GM12878 (cell line): ENCODE measurements at regions not wholly inside any gene's neighbourhood (a gene's known extent, or its start where the extent isn't known, plus 50 kb on each side); places are given as distances from the start of the nearest gene placed in this dataset.

Experiments
- ATAC-seq: fragments of 200-7000 bp; cut with Tn5 transposase; 3 replicates; pipeline ENCODE4 v1.9.1; 2020; ENCODE audit warnings: mild to moderate bottlenecking, moderate library complexity
- BruUV-seq: library from RNA; stranded (reverse); fragments of 400-500 nt; replicated peaks from 2 replicates; lab custom pipeline; 2021; lab: Mats Ljungman, UMichigan
- CTCF ChIA-PET: fragments of 300-600 bp; sonication (Branson Sonifier 250); formaldehyde crosslinking; extraction: SDS; loops from one replicate; lab custom pipeline; 2021; ENCODE audit warnings: inconsistent platforms; lab: Yijun Ruan, JAX
- POLR2A ChIA-PET: fragments of 350-600 bp; formaldehyde crosslinking; extraction: SDS; loops from one replicate; lab custom pipeline; 2021; ENCODE audit warnings: inconsistent platforms; lab: Charles Lee
- RAD21 ChIA-PET: fragments of 300-600 bp; sonication (Branson Sonifier 250); formaldehyde crosslinking; loops from one replicate; lab custom pipeline; 2023; ENCODE audit warnings: antibody characterized with exemption; ENCODE audit not compliant: unreplicated experiment; lab: Charles Lee
- SMC1A ChIA-PET: fragments of 300-600 bp; sonication (Branson Sonifier 250); formaldehyde crosslinking; loops from one replicate; lab custom pipeline; 2023; ENCODE audit not compliant: unreplicated experiment, uncharacterized antibody; lab: Charles Lee
- DNase-seq: peaks from one replicate; pipeline ENCODE4 v3.0.0-alpha.2; 2011; ENCODE audit warnings: low read depth, low spot score
- FAIRE-seq: peaks from 3 replicates; lab custom pipeline; 2011; peaks lifted over from hg19 to GRCh38; lab: Jason Lieb, UNC
- H2AFZ ChIP-seq: 2 replicates; pipeline ENCODE4 v1.6.0; 2011; ENCODE audit warnings: low read depth, low read length, control low read depth; ENCODE audit not compliant: control insufficient read depth
- H3K27ac ChIP-seq: 2 replicates; pipeline ENCODE4 v1.5.1; 2011; ENCODE audit warnings: control low read depth; ENCODE audit not compliant: control insufficient read depth, insufficient read depth
- H3K27me3 ChIP-seq, 2 experiments: replicated peaks in 1 of 2; 2 replicates each; pipeline versions ENCODE4 v1.6.0 to v1.6.1; 2011; ENCODE audit warnings: low read length in 1 of 2; ENCODE audit not compliant: control insufficient read depth in 2 of 2, insufficient read depth in 2 of 2
- H3K36me3 ChIP-seq, 2 experiments: 2 replicates each; pipeline ENCODE4 v1.5.1; 2011; ENCODE audit warnings: low read length in 1 of 2; ENCODE audit not compliant: control insufficient read depth in 2 of 2, insufficient read depth in 2 of 2
- H3K4me1 ChIP-seq: 2 replicates; pipeline ENCODE4 v1.6.1; 2011; ENCODE audit warnings: mild to moderate bottlenecking, low read length, moderate library complexity, mixed read lengths; ENCODE audit not compliant: control insufficient read depth, insufficient read depth
- H3K4me2 ChIP-seq: 2 replicates; pipeline ENCODE4 v1.6.0; 2011; ENCODE audit warnings: control low read depth; ENCODE audit not compliant: control insufficient read depth, insufficient read depth
- H3K4me3 ChIP-seq: fragments of 200-600 bp; sonication (generic); 2 replicates; pipeline ENCODE4 v1.5.1; 2016
- H3K79me2 ChIP-seq: 2 replicates; pipeline ENCODE4 v1.6.0; 2011; ENCODE audit warnings: low read length; ENCODE audit not compliant: control insufficient read depth, insufficient read depth
- H3K9ac ChIP-seq: 2 replicates; pipeline ENCODE4 v1.8.0; 2011; ENCODE audit warnings: low read length, control low read depth, mixed read lengths; ENCODE audit not compliant: control insufficient read depth, insufficient read depth
- H3K9me3 ChIP-seq: replicated peaks from 3 replicates; pipeline ENCODE4 v1.5.1; 2011; ENCODE audit warnings: mild to moderate bottlenecking, low read length; ENCODE audit not compliant: control insufficient read depth, insufficient read depth
- H4K20me1 ChIP-seq: 2 replicates; pipeline ENCODE4 v1.6.0; 2011; ENCODE audit not compliant: control insufficient read depth, insufficient read depth
- MEF2A ChIP-seq: IDR thresholded peaks from 2 replicates; pipeline ENCODE4 v1.6.1; 2011; ENCODE audit warnings: low read depth, mild to moderate bottlenecking, low read length, moderate library complexity; ENCODE audit not compliant: insufficient read depth
- PBX3 ChIP-seq: IDR thresholded peaks from 2 replicates; pipeline ENCODE4 v1.6.1; 2011; ENCODE audit warnings: mild to moderate bottlenecking, low read depth, low read length, moderate library complexity; ENCODE audit not compliant: insufficient replicate concordance
- WGBS: methylation state at CpG from one replicate; pipeline ENCODE4 v1.1.6; 2016; ENCODE audit warnings: low lambda C conversion rate; ENCODE audit not compliant: insufficient replicate concordance, insufficient coverage; ENCODE audit errors: missing lambda C conversion rate; 5-methylcytosine and 5-hydroxymethylcytosine counted together
- in situ Hi-C: fragments of 300-500 bp; cut with MboI; formaldehyde crosslinking; loops from 9 replicates; pipeline ENCODE4 v1.14.3; 2018; ENCODE audit warnings: mixed read lengths
- intact Hi-C: fragments of 100-400 bp; cut with micrococcal nuclease; formaldehyde crosslinking; loops from one replicate; pipeline ENCODE4 v1.14.2; 2022; ENCODE audit not compliant: unreplicated experiment
- TF ChIP-seq, protein P1 (sequence below): fragments of 150-350 bp; IDR thresholded peaks from 2 replicates; pipeline ENCODE4 v1.6.1; 2016; ENCODE audit warnings: low read depth, low read length

DNA sequence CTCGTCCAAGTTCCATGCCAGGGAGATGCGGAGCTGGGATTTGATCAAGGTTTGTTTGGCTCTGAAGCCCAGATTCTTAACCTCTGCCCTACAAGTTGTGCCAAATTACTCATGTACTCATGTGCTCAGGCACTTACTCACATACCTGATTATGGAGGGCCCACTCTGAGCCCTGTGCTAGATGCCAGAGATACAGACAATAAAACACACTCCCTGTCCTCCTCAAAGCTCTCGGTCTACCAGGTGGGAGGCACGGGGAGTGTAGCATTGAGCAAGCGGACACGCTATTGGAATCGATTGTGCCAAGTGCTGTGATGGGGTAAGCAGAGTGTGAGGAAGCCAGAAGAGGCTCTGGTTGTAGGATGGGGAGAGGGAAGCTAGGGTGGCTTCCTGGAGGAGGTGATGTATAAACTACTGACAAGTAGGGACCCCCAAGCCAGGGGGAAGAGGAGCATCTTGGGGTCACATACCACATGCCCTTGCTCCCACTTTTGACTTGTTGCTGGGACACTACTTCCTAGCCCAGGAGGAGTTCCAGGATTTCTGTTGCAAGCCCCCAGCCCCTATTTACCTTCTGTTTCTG lies 49.8 kb upstream of the IFNLR1 start:
- ChIA-PET SMC1A (no interaction called here), POLR2A (no interaction called here), CTCF (interaction anchor here (0.9 to 1.1 kb wide), 2 partner anchors 9 to 87 kb away, joined by 3 read pairs; no protein-coding TSS in a partner anchor), RAD21 (no interaction called here)
- no peak overlapping the region for H2AFZ ChIP-seq
- no peak overlapping the region for H3K4me3 ChIP-seq
- H4K20me1 ChIP-seq, result no peaks in the 10 kb centered on the region
- no peak for FAIRE-seq
- ATAC-seq, result no peak
- no peak overlapping the region for H3K27ac ChIP-seq
- no peak for DNase-seq
- H3K79me2 ChIP-seq, result no peaks in the 10 kb centered on the region
- H3K4me2 ChIP-seq, result no peak overlapping the region
- intact Hi-C loops (no loop called here), in situ Hi-C loops (no loop called here)
- H3K9me3 ChIP-seq, result peaks cover 2% of the 10 kb centered on the region; the same call in 2 of the 3 replicates
- no TSS peak for BruUV-seq
- H3K4me1 ChIP-seq, result peaks cover 9% of the 10 kb centered on the region
- H3K36me3 ChIP-seq, result no peaks in the 10 kb centered on the region
- H3K27me3 ChIP-seq, result peaks cover 0 to 6% of the 10 kb centered on the region in 2 experiments
- no peak overlapping the region for H3K9ac ChIP-seq
- WGBS, result 53% methylated on average over 7 of the region's 7 CpGs
- TF ChIP-seq MEF2A, result no peak
- TF ChIP-seq, protein P1, sequence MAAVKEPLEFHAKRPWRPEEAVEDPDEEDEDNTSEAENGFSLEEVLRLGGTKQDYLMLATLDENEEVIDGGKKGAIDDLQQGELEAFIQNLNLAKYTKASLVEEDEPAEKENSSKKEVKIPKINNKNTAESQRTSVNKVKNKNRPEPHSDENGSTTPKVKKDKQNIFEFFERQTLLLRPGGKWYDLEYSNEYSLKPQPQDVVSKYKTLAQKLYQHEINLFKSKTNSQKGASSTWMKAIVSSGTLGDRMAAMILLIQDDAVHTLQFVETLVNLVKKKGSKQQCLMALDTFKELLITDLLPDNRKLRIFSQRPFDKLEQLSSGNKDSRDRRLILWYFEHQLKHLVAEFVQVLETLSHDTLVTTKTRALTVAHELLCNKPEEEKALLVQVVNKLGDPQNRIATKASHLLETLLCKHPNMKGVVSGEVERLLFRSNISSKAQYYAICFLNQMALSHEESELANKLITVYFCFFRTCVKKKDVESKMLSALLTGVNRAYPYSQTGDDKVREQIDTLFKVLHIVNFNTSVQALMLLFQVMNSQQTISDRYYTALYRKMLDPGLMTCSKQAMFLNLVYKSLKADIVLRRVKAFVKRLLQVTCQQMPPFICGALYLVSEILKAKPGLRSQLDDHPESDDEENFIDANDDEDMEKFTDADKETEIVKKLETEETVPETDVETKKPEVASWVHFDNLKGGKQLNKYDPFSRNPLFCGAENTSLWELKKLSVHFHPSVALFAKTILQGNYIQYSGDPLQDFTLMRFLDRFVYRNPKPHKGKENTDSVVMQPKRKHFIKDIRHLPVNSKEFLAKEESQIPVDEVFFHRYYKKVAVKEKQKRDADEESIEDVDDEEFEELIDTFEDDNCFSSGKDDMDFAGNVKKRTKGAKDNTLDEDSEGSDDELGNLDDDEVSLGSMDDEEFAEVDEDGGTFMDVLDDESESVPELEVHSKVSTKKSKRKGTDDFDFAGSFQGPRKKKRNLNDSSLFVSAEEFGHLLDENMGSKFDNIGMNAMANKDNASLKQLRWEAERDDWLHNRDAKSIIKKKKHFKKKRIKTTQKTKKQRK, result no peak
- no peak for TF ChIP-seq PBX3
- TF ChIP-seq, all 136 proteins: peak for 0
